Caco-2 (cell line): ENCODE measurements at regions not wholly inside any gene's neighbourhood (a gene's known extent, or its start where the extent isn't known, plus 50 kb on each side); places are given as distances from the start of the nearest gene placed in this dataset.
"Not testable (repeated sequence)": the region's sequence is repeated elsewhere in the genome, so short reads cannot be mapped to it uniquely, and the experiment has no call there.

ENCODE experiments used
- BruUV-seq: library from RNA; stranded (reverse); fragments of 400-500 nt; replicated peaks from 2 replicates; lab custom pipeline; 2021; lab: Mats Ljungman, UMichigan
- CTCF ChIA-PET: fragments of 300-600 bp; sonication (Branson Sonifier 250); formaldehyde crosslinking; loops from one replicate; lab custom pipeline; 2022; ENCODE audit warnings: antibody characterized with exemption; lab: Charles Lee
- POLR2A ChIA-PET: fragments of 300-600 bp; sonication (Branson Sonifier 250); formaldehyde crosslinking; loops from one replicate; lab custom pipeline; 2022; ENCODE audit warnings: antibody characterized with exemption; lab: Charles Lee
- DNase-seq, 2 experiments: peaks; one replicate each; pipeline versions ENCODE4 v3.0.0 to v3.0.0-alpha.2; 2020 to 2022
- H3K27me3 ChIP-seq: replicated peaks from 2 replicates; pipeline ENCODE4 v1.6.0; 2011; ENCODE audit warnings: low read length; ENCODE audit not compliant: control insufficient read depth, insufficient read depth
- H3K36me3 ChIP-seq: 2 replicates; pipeline ENCODE4 v1.5.1; 2011; ENCODE audit warnings: low read length; ENCODE audit not compliant: control insufficient read depth, insufficient read depth
- H3K4me1 ChIP-seq: fragments of 250-450 bp; sonication (Bioruptor Pico); 2 replicates; pipeline ENCODE4 v1.5.1; 2020; ENCODE audit warnings: mild to moderate bottlenecking
- H3K4me3 ChIP-seq: 2 replicates; pipeline ENCODE4 v1.5.1; 2011; ENCODE audit warnings: low read depth, mild to moderate bottlenecking, control low read depth, low read length
- H3K9me3 ChIP-seq: fragments of 250-450 bp; sonication (Bioruptor Pico); 2 replicates; pipeline ENCODE4 v1.5.1; 2020; ENCODE audit warnings: mild to moderate bottlenecking, moderate library complexity
- H3K27ac Mint-ChIP-seq: one replicate; pipeline ENCODE4 v1.8.0; 2022; ENCODE audit warnings: mixed read lengths; ENCODE audit not compliant: unreplicated experiment
- H3K27me3 Mint-ChIP-seq: one replicate; pipeline ENCODE4 v1.8.0; 2022; ENCODE audit warnings: mixed read lengths; ENCODE audit not compliant: insufficient read depth, unreplicated experiment
- H3K36me3 Mint-ChIP-seq: one replicate; pipeline ENCODE4 v1.8.0; 2022; ENCODE audit warnings: mild to moderate bottlenecking, mixed read lengths; ENCODE audit not compliant: insufficient read depth, unreplicated experiment
- H3K4me1 Mint-ChIP-seq: one replicate; pipeline ENCODE4 v1.8.0; 2022; ENCODE audit warnings: low read depth, mixed read lengths; ENCODE audit not compliant: unreplicated experiment
- H3K4me3 Mint-ChIP-seq: one replicate; pipeline ENCODE4 v1.8.0; 2022; ENCODE audit warnings: mild to moderate bottlenecking, moderate library complexity, mixed read lengths; ENCODE audit not compliant: unreplicated experiment
- H3K9me3 Mint-ChIP-seq: one replicate; pipeline ENCODE4 v1.8.0; 2022; ENCODE audit warnings: mixed read lengths; ENCODE audit not compliant: unreplicated experiment
- intact Hi-C: fragments of 100-400 bp; cut with micrococcal nuclease; formaldehyde crosslinking; loops from one replicate; pipeline ENCODE4 v1.10.0; 2022; ENCODE audit not compliant: unreplicated experiment
- TF ChIP-seq, protein P1 (sequence below), 2 experiments: fragments of 200-600 bp in 1 of 2; IDR thresholded peaks; 1 replicate in 1 of 2; 2 replicates in 1 of 2; pipeline versions ENCODE4 v1.5.1 to v1.8.0; 2011 to 2022; ENCODE audit warnings: antibody characterized with exemption in 1 of 2, control low read depth in 1 of 2, inconsistent platforms in 1 of 2, low read depth in 1 of 2, low read length in 1 of 2, mild to moderate bottlenecking in 1 of 2, moderate library complexity in 1 of 2; ENCODE audit not compliant: insufficient read depth in 1 of 2, severe bottlenecking in 1 of 2, unreplicated experiment in 1 of 2

- Mint-ChIP-seq H3K27ac (no peak overlapping the region), H3K27me3 (no peaks in the 10 kb centered on the region), H3K4me1 (peaks cover 39% of the 10 kb centered on the region), H3K9me3 (no peaks in the 10 kb centered on the region), H3K36me3 (peaks cover 4% of the 10 kb centered on the region), H3K4me3 (no peak overlapping the region)
- no peak overlapping the region for H3K4me3 ChIP-seq
- TF ChIP-seq, protein P1, sequence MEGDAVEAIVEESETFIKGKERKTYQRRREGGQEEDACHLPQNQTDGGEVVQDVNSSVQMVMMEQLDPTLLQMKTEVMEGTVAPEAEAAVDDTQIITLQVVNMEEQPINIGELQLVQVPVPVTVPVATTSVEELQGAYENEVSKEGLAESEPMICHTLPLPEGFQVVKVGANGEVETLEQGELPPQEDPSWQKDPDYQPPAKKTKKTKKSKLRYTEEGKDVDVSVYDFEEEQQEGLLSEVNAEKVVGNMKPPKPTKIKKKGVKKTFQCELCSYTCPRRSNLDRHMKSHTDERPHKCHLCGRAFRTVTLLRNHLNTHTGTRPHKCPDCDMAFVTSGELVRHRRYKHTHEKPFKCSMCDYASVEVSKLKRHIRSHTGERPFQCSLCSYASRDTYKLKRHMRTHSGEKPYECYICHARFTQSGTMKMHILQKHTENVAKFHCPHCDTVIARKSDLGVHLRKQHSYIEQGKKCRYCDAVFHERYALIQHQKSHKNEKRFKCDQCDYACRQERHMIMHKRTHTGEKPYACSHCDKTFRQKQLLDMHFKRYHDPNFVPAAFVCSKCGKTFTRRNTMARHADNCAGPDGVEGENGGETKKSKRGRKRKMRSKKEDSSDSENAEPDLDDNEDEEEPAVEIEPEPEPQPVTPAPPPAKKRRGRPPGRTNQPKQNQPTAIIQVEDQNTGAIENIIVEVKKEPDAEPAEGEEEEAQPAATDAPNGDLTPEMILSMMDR (IDR thresholded peaks at IDR 0.05; ENCODE audit: insufficient read depth in 1 of 2, low read depth in 1 of 2, low read length in 1 of 2, severe bottlenecking in 1 of 2, unreplicated experiment in 1 of 2) = no peak
- H3K36me3 ChIP-seq = no peaks in the 10 kb centered on the region
- ChIA-PET POLR2A (interaction anchor here (0.5 to 1.7 kb wide), 2 partner anchors 8 to 210 kb away, joined by 5 read pairs; no protein-coding TSS in a partner anchor), CTCF (interaction anchor here (0.7 to 1.1 kb wide), 2 partner anchors 8 to 72 kb away, joined by 3 to 4 read pairs; no protein-coding TSS in a partner anchor)
- H3K4me1 ChIP-seq = peaks cover 11% of the 10 kb centered on the region
- intact Hi-C loops = no loop called here
- no peak for DNase-seq
- no TSS peak for BruUV-seq
- H3K27me3 ChIP-seq = no peaks in the 10 kb centered on the region
- H3K9me3 ChIP-seq = no peaks in the 10 kb centered on the region
Observed at GRCh38 chr20:53857723-53858236, 212.6 kb downstream of the BCAS1 start.

DNA sequence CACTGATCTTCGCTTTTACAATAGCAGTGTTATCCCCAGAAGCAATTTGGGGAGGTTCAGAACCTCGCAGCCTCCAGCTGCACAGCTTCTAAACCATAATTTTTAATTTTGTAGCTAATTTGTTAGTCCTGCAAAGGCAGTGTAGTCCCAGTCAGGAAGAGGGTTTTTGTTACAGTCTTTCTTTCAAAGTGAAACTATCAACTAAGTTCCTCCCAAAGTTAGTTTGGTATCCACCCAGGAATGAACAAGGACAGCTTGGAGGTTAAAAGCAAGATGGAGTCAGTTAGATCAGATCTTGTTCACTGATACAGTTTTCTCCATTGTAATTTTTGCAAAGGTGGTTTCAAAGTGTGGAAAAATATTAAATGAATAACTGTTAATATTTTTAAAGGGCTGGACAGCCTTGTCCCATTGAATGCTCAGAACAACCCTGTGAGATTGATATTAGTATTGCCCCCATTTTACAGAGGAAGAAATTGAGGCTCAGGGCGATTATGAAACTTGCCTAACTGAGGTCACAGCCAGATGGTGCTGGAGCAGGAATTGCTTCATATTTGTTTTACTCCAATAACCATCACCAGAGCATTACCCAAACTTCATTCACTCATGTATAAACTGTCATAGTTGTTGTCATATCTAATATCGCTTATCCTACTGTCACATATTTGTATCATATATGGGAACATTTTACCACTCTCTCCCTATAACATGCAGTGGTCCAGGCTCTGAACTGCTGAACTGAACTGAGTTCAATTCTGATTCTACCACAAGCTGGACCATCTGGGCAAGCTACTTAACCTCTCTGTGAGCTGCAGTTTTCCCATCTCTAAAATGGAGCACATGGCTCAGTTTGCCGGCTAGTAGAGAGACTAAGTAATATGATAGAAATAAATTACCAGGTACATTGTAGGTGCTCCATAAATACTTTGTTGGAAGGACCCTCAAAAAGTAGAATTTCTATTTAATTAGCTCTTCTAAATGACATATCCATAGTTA, 213.8 kb downstream of the BCAS1 start:
- Histone ChIP-seq H3K27me3 (no peaks in the 10 kb centered on the region), H3K36me3 (no peaks in the 10 kb centered on the region), H3K4me3 (no peak overlapping the region), H3K4me1 (peaks cover 11% of the 10 kb centered on the region), H3K9me3 (no peaks in the 10 kb centered on the region)
- no TSS peak for BruUV-seq
- Mint-ChIP-seq H3K4me1 (peaks cover 38% of the 10 kb centered on the region), H3K27ac (peak overlapping the region; percentile 5), H3K4me3 (no peak overlapping the region), H3K9me3 (no peaks in the 10 kb centered on the region), H3K36me3 (peaks cover 4% of the 10 kb centered on the region), H3K27me3 (no peaks in the 10 kb centered on the region)
- DNase-seq = no peak
- POLR2A ChIA-PET = interaction anchor here (1.7 kb wide), 1 partner anchor 9 kb away, joined by 5 read pairs; no protein-coding TSS in a partner anchor
- TF ChIP-seq, protein P1 (IDR thresholded peaks at IDR 0.05; ENCODE audit: insufficient read depth in 1 of 2, low read depth in 1 of 2, low read length in 1 of 2, severe bottlenecking in 1 of 2, unreplicated experiment in 1 of 2) = no peak
- intact Hi-C loops = no loop called here
- CTCF ChIA-PET = interaction anchor here (0.7 to 1.1 kb wide), 2 partner anchors 9 to 54 kb away, joined by 3 to 4 read pairs; no protein-coding TSS in a partner anchor

GRCh38 chr20:53855733-53856132, 214.7 kb downstream of the BCAS1 start:
- POLR2A ChIA-PET = interaction anchor here (0.6 kb wide), 1 partner anchor 61 kb away, joined by 3 read pairs; no protein-coding TSS in a partner anchor

DNA sequence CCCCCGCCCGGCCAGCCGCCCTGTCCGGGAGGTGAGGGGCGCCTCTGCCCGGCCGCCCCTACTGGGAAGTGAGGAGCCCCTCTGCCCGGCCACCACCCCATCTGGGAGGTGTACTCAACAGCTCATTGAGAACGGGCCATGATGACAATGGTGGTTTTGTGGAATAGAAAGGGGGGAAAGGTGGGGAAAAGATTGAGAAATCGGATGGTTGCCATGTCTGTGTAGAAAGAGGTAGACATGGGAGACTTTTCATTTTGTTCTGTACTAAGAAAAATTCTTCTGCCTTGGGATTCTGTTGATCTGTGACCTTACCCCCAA, 215.8 kb downstream of the BCAS1 start:
- peaks cover 39% of the 10 kb centered on the region for H3K4me1 Mint-ChIP-seq
- H3K27me3 Mint-ChIP-seq, H3K36me3 Mint-ChIP-seq, BruUV-seq, H3K4me3 ChIP-seq, H3K9me3 ChIP-seq, H3K9me3 Mint-ChIP-seq, DNase-seq, H3K4me3 Mint-ChIP-seq, H3K27ac Mint-ChIP-seq, H3K36me3 ChIP-seq, H3K27me3 ChIP-seq, POLR2A ChIA-PET, intact Hi-C loops: not testable (repeated sequence)
- CTCF ChIA-PET = interaction anchor here (0.6 to 0.9 kb wide), 2 partner anchors 26 to 61 kb away, joined by 3 to 4 read pairs; no protein-coding TSS in a partner anchor
- peaks cover 11% of the 10 kb centered on the region for H3K4me1 ChIP-seq

More at GRCh38 chr20:53855733-53856132, 214.7 kb downstream of the BCAS1 start:
- no peak overlapping the region for H3K4me3 ChIP-seq
- Mint-ChIP-seq H3K27me3 (no peaks in the 10 kb centered on the region), H3K9me3 (no peaks in the 10 kb centered on the region), H3K36me3 (peaks cover 4% of the 10 kb centered on the region), H3K4me3 (no peak overlapping the region), H3K4me1 (peaks cover 38% of the 10 kb centered on the region), H3K27ac (peak overlapping the region; percentile 5)
- DNase-seq = no peak
- intact Hi-C loops = loop anchor here (1.0 kb wide), 1 partner anchor 9 kb away; no protein-coding TSS in a partner anchor
- CTCF ChIA-PET = interaction anchor here (0.7 to 0.9 kb wide), 4 partner anchors 43 to 82 kb away, joined by 3 to 4 read pairs (median 4); no protein-coding TSS in a partner anchor
- H3K4me1 ChIP-seq = peaks cover 11% of the 10 kb centered on the region
- no peaks in the 10 kb centered on the region for H3K27me3 ChIP-seq
- no peaks in the 10 kb centered on the region for H3K36me3 ChIP-seq
- H3K9me3 ChIP-seq = no peaks in the 10 kb centered on the region
- BruUV-seq = no TSS peak
- TF ChIP-seq, protein P1 (IDR thresholded peaks at IDR 0.05; ENCODE audit: insufficient read depth in 1 of 2, low read depth in 1 of 2, low read length in 1 of 2, severe bottlenecking in 1 of 2, unreplicated experiment in 1 of 2) = no peak
